ENCODE measurements at regions not wholly inside any gene's neighbourhood (a gene's known extent, or its start where the extent isn't known, plus 50 kb on each side); places are given as distances from the start of the nearest gene placed in this dataset.

DNA sequence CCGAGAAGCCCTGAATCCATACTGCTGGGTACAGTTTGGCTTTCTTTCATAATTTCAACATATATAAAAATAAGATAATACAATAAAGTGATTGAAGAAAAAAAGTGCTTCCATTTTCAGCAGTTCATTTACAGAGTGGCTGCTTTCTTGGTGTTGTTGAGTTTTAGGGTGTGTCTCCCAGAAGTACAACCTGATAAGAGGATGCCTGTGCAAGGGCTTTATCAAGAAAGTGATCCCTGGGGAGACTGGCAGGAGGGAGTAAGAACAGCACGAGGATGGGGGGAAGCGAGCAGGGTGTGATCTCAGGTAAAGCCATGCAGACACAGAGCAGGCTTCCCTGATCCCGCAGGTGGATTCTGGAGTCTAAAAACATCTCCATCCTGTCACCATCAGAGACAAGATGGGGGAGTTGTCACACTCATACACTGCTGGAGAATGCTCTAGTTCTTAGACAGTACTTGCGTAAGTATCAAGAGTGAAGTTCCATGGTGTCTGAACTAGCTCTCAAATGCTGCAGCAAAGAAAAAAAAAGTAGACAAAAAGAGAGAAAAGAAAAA lies 395.9 kb downstream of the CDH26 start:
- TF ChIP-seq, protein P1, sequence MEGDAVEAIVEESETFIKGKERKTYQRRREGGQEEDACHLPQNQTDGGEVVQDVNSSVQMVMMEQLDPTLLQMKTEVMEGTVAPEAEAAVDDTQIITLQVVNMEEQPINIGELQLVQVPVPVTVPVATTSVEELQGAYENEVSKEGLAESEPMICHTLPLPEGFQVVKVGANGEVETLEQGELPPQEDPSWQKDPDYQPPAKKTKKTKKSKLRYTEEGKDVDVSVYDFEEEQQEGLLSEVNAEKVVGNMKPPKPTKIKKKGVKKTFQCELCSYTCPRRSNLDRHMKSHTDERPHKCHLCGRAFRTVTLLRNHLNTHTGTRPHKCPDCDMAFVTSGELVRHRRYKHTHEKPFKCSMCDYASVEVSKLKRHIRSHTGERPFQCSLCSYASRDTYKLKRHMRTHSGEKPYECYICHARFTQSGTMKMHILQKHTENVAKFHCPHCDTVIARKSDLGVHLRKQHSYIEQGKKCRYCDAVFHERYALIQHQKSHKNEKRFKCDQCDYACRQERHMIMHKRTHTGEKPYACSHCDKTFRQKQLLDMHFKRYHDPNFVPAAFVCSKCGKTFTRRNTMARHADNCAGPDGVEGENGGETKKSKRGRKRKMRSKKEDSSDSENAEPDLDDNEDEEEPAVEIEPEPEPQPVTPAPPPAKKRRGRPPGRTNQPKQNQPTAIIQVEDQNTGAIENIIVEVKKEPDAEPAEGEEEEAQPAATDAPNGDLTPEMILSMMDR (IDR thresholded peaks at IDR 0.05) = no peak
- Histone ChIP-seq H3K27me3 (no peaks in the 10 kb centered on the region), H3K4me3 (no peak overlapping the region), H3K4me1 (no peaks in the 10 kb centered on the region), H3K27ac (no peak overlapping the region), H3K36me3 (no peaks in the 10 kb centered on the region), H3K9me3 (no peaks in the 10 kb centered on the region)
- no peak for DNase-seq (ENCODE audit: low spot score in 2 of 2)
- intact Hi-C loops (cut with DNase I) = no loop called here

DNA sequence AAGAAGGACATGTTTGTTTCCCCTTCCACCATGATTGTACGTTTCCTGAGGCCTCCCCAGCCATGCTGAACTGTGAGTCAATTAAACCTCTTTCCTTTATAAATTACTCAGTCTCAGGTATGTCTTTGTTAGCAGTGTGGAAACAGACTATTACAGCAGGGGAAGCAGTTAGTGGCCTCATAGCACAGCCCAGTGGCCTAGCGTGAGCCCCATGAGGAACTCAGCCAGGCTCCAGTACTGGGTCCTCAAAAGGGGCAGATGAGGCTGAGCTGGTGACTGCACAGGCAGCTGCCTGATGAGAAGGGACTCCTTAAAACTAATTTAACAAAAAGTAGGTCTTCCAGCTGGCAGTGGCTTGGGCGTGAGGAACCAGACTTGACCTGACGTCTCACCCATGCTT lies 399.9 kb downstream of the CDH26 start:
- no peaks in the 10 kb centered on the region for H3K9me3 ChIP-seq
- no peak overlapping the region for H3K27ac ChIP-seq
- intact Hi-C loops (cut with DNase I) = no loop called here
- H3K27me3 ChIP-seq = no peaks in the 10 kb centered on the region
- DNase-seq (ENCODE audit: low spot score in 2 of 2) = no peak
- no peaks in the 10 kb centered on the region for H3K4me1 ChIP-seq
- H3K4me3 ChIP-seq = no peak overlapping the region
- TF ChIP-seq, protein P1 (IDR thresholded peaks at IDR 0.05) = no peak
- H3K36me3 ChIP-seq = no peaks in the 10 kb centered on the region

DNA sequence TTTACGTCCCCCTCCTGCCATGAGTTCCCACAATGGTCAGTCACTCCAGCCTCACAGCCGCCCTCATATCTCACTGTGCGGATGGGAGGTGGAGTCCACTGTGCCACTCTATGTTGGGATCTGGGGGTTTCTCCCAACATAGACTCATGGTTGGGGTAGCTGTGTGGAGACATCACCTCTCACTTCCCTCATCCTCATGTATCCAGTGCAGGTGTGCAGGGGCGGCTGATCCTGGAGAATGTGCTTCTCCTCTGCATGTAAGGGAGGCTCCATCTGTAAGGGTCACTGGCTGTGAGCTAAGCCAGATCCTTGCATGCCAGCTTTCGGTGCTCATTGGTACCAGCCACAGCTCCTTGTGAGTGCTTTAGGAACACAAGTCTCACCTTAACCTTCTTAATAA lies 400.8 kb downstream of the CDH26 start:
- DNase-seq (ENCODE audit: low spot score in 2 of 2) = no peak
- TF ChIP-seq, protein P1 (IDR thresholded peaks at IDR 0.05) = no peak
- Histone ChIP-seq H3K9me3 (no peaks in the 10 kb centered on the region), H3K27ac (no peak overlapping the region), H3K4me1 (no peaks in the 10 kb centered on the region), H3K4me3 (no peak overlapping the region), H3K36me3 (no peaks in the 10 kb centered on the region), H3K27me3 (no peaks in the 10 kb centered on the region)
- intact Hi-C loops (cut with DNase I) = no loop called here

DNA sequence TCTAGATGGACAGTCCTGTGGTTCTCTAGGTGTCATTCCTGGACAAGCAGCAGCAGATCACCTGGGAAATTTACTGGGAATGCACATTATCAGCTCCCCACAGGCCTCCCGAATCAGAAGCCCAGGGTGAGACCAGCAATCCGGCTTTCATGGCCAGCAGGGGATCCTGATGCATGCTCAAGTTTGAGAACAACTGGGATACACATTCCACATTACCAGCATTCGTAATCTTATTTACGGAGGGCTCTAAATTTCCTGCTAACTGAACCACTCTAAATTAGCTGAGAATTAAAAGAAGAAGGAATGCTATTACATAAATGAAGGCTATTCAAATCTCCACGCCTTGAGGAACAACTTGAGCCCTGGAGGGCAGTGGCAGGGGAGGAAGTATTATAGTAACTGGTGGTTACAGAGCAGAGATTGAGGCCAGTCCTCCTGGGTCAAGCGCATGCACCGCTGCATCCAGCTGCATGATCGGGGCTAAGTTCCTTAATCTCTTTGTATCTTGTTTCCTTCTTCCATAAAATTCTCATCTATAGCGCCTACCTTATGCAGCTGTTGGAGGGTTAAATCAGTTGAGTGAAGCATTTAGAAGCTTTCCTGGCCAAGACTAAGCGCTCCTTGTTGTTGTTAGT lies 403.7 kb downstream of the CDH26 start:
- TF ChIP-seq, protein P1 (IDR thresholded peaks at IDR 0.05) = no peak
- no peaks in the 10 kb centered on the region for H3K9me3 ChIP-seq
- no peak overlapping the region for H3K4me3 ChIP-seq
- intact Hi-C loops (cut with DNase I) = no loop called here
- H3K4me1 ChIP-seq = no peaks in the 10 kb centered on the region
- H3K27me3 ChIP-seq = no peaks in the 10 kb centered on the region
- no peak for DNase-seq (ENCODE audit: low spot score in 2 of 2)
- H3K27ac ChIP-seq = no peak overlapping the region
- H3K36me3 ChIP-seq = no peaks in the 10 kb centered on the region

DNA sequence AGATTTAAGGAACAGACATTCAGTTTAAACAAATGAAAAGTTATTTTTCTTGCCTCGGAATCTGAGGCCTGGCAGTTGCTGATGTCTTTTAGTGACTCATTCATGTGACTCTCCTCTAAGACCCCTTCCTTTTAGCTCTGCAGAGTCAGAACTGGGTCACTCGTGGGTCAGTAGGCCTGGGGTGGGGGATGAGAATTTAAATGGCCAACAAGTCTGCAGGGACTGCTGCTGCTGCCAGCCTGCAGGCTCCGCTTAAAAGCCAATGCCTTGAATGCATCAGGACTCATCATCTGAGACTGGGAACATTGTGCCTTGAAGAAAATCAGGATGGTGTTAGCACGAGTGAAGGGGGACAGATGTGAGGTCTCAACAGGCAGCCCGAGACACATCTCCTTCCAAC lies 404.3 kb downstream of the CDH26 start:
- TF ChIP-seq, protein P1 (IDR thresholded peaks at IDR 0.05) = no peak
- Histone ChIP-seq H3K4me1 (no peaks in the 10 kb centered on the region), H3K27ac (no peak overlapping the region), H3K36me3 (no peaks in the 10 kb centered on the region), H3K4me3 (no peak overlapping the region), H3K27me3 (no peaks in the 10 kb centered on the region), H3K9me3 (no peaks in the 10 kb centered on the region)
- intact Hi-C loops (cut with DNase I) = no loop called here
- DNase-seq (ENCODE audit: low spot score in 2 of 2) = no peak

Data from ascending aorta (tissue), 2 donors.